ENCODE measurements at regions not wholly inside any gene's neighbourhood (a gene's known extent, or its start where the extent isn't known, plus 50 kb on each side); places are given as distances from the start of the nearest gene placed in this dataset.

DNA sequence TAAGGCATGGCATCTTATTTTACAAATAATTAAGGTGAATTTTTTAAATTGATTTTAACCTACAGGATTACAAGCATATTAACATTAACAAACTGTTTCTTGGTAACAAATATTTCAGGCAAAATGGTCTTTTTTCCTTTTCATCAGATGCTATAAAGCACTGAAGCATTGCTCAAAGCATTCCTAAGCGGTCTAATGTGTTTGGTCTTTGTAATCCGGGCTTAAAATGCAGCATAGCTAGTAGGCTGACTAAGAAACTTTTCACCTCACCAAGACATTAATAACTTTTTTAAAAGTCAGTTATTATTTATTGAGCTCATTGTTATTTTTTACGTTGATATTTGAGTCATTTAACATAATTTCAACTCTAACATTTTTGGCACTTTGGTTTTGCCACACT, 538.8 kb upstream of the SLC39A10 start:
- no peak for DNase-seq (ENCODE audit: low read depth in 1 of 2, low spot score in 1 of 2)
- Histone ChIP-seq H3K27me3 (no peaks in the 10 kb centered on the region), H3K36me3 (no peaks in the 10 kb centered on the region), H3K4me3 (no peak overlapping the region), H3K9me3 (ENCODE audit: low read depth) (no peaks in the 10 kb centered on the region), H3K4me1 (ENCODE audit: low read depth) (no peaks in the 10 kb centered on the region), H3K27ac (no peak overlapping the region)
- TF ChIP-seq CTCF (IDR thresholded peaks at IDR 0.05; ENCODE audit: low read depth, low read length): no peak

- H3K27ac ChIP-seq: no peak overlapping the region
- no peaks in the 10 kb centered on the region for H3K4me1 ChIP-seq (ENCODE audit: low read depth)
- H3K9me3 ChIP-seq (ENCODE audit: low read depth): no peaks in the 10 kb centered on the region
- no peaks in the 10 kb centered on the region for H3K36me3 ChIP-seq
- no peak for DNase-seq (ENCODE audit: low read depth in 1 of 2, low spot score in 1 of 2)
- TF ChIP-seq CTCF (IDR thresholded peaks at IDR 0.05; ENCODE audit: low read depth, low read length): no peak
- H3K4me3 ChIP-seq: no peak overlapping the region
- H3K27me3 ChIP-seq: no peaks in the 10 kb centered on the region
These were observed 540.0 kb upstream of the SLC39A10 start for GRCh38 chr2:195117011-195117410.

GRCh38 chr2:195115738-195116137, 541.3 kb upstream of the SLC39A10 start:
- Histone ChIP-seq H3K36me3 (no peaks in the 10 kb centered on the region), H3K27me3 (no peaks in the 10 kb centered on the region), H3K9me3 (ENCODE audit: low read depth) (no peaks in the 10 kb centered on the region), H3K4me3 (no peak overlapping the region), H3K4me1 (ENCODE audit: low read depth) (no peaks in the 10 kb centered on the region), H3K27ac (no peak overlapping the region)
- no peak for TF ChIP-seq CTCF (IDR thresholded peaks at IDR 0.05; ENCODE audit: low read depth, low read length)
- DNase-seq (ENCODE audit: low read depth in 1 of 2, low spot score in 1 of 2): no peak

DNA sequence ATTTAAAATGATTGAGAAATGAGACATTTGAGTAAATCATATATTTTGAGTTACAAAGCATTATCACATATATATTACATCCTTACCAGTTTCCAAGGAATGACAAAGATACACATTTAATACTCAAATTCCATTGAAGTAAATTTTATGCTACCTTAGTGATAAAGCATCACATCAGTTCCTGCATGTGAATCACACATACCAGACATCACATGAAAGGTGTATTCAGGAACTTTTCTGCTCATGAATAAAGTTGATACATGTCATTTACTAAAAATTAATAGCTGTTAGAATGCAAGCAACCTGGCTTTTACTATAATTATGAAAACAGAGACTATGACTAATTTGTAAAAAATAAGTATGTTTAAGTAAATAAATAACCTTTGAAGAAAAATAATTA, 548.8 kb upstream of the SLC39A10 start:
- DNase-seq (ENCODE audit: low read depth in 1 of 2, low spot score in 1 of 2): no peak
- Histone ChIP-seq H3K9me3 (ENCODE audit: low read depth) (no peaks in the 10 kb centered on the region), H3K4me1 (ENCODE audit: low read depth) (no peaks in the 10 kb centered on the region), H3K27ac (no peak overlapping the region), H3K4me3 (no peak overlapping the region), H3K36me3 (no peaks in the 10 kb centered on the region), H3K27me3 (no peaks in the 10 kb centered on the region)
- no peak for TF ChIP-seq CTCF (IDR thresholded peaks at IDR 0.05; ENCODE audit: low read depth, low read length)

- no peaks in the 10 kb centered on the region for H3K36me3 ChIP-seq
- TF ChIP-seq CTCF (IDR thresholded peaks at IDR 0.05; ENCODE audit: low read depth, low read length): no peak
- H3K27ac ChIP-seq: no peak overlapping the region
- H3K9me3 ChIP-seq (ENCODE audit: low read depth): no peaks in the 10 kb centered on the region
- no peak for DNase-seq (ENCODE audit: low read depth in 1 of 2, low spot score in 1 of 2)
- H3K27me3 ChIP-seq: no peaks in the 10 kb centered on the region
- no peaks in the 10 kb centered on the region for H3K4me1 ChIP-seq (ENCODE audit: low read depth)
- H3K4me3 ChIP-seq: no peak overlapping the region
These were observed 550.2 kb upstream of the SLC39A10 start for GRCh38 chr2:195106681-195107380.
